HL-60/S4 (cell line): ENCODE measurements at regions not wholly inside any gene's neighbourhood (a gene's known extent, or its start where the extent isn't known, plus 50 kb on each side); places are given as distances from the start of the nearest gene placed in this dataset.
"Not testable (repeated sequence)": the region's sequence is repeated elsewhere in the genome, so short reads cannot be mapped to it uniquely, and the experiment has no call there.

Experiments used
- in situ Hi-C: fragments of 300-500 bp; cut with MboI; formaldehyde crosslinking; loops from 2 replicates; pipeline ENCODE4 v1.14.3; 2022; ENCODE audit warnings: low sequenced_read_pairs

GRCh38 chr9:87041553-87042235 lies 94.4 kb upstream of the GAS1 start:
- in situ Hi-C loops = not testable (repeated sequence)

- in situ Hi-C loops = not testable (repeated sequence)
Measured at GRCh38 chr9:87049929-87050608, 102.8 kb upstream of the GAS1 start.

GRCh38 chr9:87054999-87055686 lies 107.8 kb upstream of the GAS1 start:
- in situ Hi-C loops = no loop called here

GRCh38 chr9:87059772-87060171 lies 112.5 kb upstream of the GAS1 start:
- in situ Hi-C loops = no loop called here

- in situ Hi-C loops = no loop called here
Measured at GRCh38 chr9:87062746-87063145, 115.4 kb upstream of the GAS1 start.

- in situ Hi-C loops = no loop called here
Measured at GRCh38 chr9:87063246-87063645, 115.9 kb upstream of the GAS1 start.

- in situ Hi-C loops = no loop called here
Measured at GRCh38 chr9:87063871-87064270, 116.6 kb upstream of the GAS1 start.

- in situ Hi-C loops = no loop called here
Measured at GRCh38 chr9:87064311-87064710, 117.0 kb upstream of the GAS1 start.

- in situ Hi-C loops = no loop called here
Measured at GRCh38 chr9:87065981-87066380, 118.7 kb upstream of the GAS1 start.

- in situ Hi-C loops = no loop called here
Measured at GRCh38 chr9:87067426-87067825, 120.1 kb upstream of the GAS1 start.

GRCh38 chr9:87068177-87068840 lies 121.0 kb upstream of the GAS1 start:
- in situ Hi-C loops = no loop called here

GRCh38 chr9:87069690-87070089 lies 122.4 kb upstream of the GAS1 start:
- in situ Hi-C loops = no loop called here

GRCh38 chr9:87070336-87070735 lies 123.0 kb upstream of the GAS1 start:
- in situ Hi-C loops = no loop called here

- in situ Hi-C loops = no loop called here
Measured at GRCh38 chr9:87071473-87071872, 124.2 kb upstream of the GAS1 start.

GRCh38 chr9:87073692-87074091 lies 126.4 kb upstream of the GAS1 start:
- in situ Hi-C loops = no loop called here

- in situ Hi-C loops = no loop called here
Measured at GRCh38 chr9:87075537-87075936, 128.2 kb upstream of the GAS1 start.

- in situ Hi-C loops = no loop called here
Measured at GRCh38 chr9:87076825-87077224, 129.5 kb upstream of the GAS1 start.

- in situ Hi-C loops = no loop called here
Measured at GRCh38 chr9:87077986-87078385, 130.7 kb upstream of the GAS1 start.

- in situ Hi-C loops = no loop called here
Measured at GRCh38 chr9:87080512-87081264, 133.4 kb upstream of the GAS1 start.

GRCh38 chr9:87081503-87081902 lies 134.2 kb upstream of the GAS1 start:
- in situ Hi-C loops = no loop called here

- in situ Hi-C loops = no loop called here
Measured at GRCh38 chr9:87083986-87084385, 136.7 kb upstream of the GAS1 start.
